Keratinocyte (primary cell): ENCODE measurements at regions not wholly inside any gene's neighbourhood (a gene's known extent, or its start where the extent isn't known, plus 50 kb on each side); places are given as distances from the start of the nearest gene placed in this dataset.

Experiments
- EZH2 ChIP-seq: IDR thresholded peaks from one replicate; pipeline ENCODE4 v1.6.1; 2012; ENCODE audit warnings: inconsistent platforms, mild to moderate bottlenecking, low read length, moderate library complexity
- TF ChIP-seq, protein P1 (sequence below), 3 experiments: IDR thresholded peaks in 1 of 3; conservative IDR thresholded peaks in 1 of 3; optimal IDR thresholded peaks in 1 of 3; 2 replicates in 2 of 3; 3 replicates in 1 of 3; pipeline versions ENCODE3 to v1.5.1; 2011; ENCODE audit warnings: low read length in 3 of 3, mild to moderate bottlenecking in 3 of 3, moderate library complexity in 2 of 3, control low read depth in 1 of 3, inconsistent platforms in 1 of 3; ENCODE audit not compliant: insufficient read depth in 2 of 3; ENCODE audit errors: extremely low read depth in 1 of 3

DNA sequence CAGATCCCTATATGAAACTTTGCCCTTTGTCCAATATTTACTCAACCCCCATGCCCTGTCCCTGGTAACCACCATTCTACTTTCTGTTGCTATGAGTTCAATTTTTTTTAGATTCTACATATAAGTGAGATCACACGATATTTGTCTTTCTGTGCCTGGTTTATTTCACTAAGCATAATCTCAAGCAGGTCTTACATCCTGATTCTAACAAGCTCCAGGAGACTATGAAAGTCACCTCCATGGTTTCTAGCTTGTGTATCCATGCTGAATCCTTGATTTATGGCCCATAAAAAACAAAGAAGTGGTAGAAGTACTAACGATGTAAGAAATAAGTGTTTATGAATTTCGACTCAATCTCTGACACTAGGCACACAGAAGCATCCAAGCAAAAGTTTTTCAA lies 68.0 kb downstream of the OR5AK2 start:
- TF ChIP-seq, protein P1, sequence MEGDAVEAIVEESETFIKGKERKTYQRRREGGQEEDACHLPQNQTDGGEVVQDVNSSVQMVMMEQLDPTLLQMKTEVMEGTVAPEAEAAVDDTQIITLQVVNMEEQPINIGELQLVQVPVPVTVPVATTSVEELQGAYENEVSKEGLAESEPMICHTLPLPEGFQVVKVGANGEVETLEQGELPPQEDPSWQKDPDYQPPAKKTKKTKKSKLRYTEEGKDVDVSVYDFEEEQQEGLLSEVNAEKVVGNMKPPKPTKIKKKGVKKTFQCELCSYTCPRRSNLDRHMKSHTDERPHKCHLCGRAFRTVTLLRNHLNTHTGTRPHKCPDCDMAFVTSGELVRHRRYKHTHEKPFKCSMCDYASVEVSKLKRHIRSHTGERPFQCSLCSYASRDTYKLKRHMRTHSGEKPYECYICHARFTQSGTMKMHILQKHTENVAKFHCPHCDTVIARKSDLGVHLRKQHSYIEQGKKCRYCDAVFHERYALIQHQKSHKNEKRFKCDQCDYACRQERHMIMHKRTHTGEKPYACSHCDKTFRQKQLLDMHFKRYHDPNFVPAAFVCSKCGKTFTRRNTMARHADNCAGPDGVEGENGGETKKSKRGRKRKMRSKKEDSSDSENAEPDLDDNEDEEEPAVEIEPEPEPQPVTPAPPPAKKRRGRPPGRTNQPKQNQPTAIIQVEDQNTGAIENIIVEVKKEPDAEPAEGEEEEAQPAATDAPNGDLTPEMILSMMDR (optimal IDR thresholded peaks at IDR 0.05 in 1 of 3, IDR thresholded peaks at IDR 0.05 in 1 of 3, conservative IDR thresholded peaks at IDR 0.05 in 1 of 3; ENCODE audit: extremely low read depth in 1 of 3, insufficient read depth in 2 of 3, low read length in 3 of 3): no peak
- no peak for TF ChIP-seq EZH2
